ENCODE measurements at regions not wholly inside any gene's neighbourhood (a gene's known extent, or its start where the extent isn't known, plus 50 kb on each side); places are given as distances from the start of the nearest gene placed in this dataset.
A peak's percentile ranks its signal among the peaks of the same experiment; 100 is the strongest.
"Not testable (repeated sequence)": the region's sequence is repeated elsewhere in the genome, so short reads cannot be mapped to it uniquely, and the experiment has no call there.

- not testable (repeated sequence) for H3K4me1 ChIP-seq, H3K4me3 ChIP-seq, H3K36me3 ChIP-seq, ATAC-seq, H3K27ac ChIP-seq, H3K27me3 ChIP-seq, H3K9me3 ChIP-seq
- WGBS, 2 donors (ENCODE audit: low coverage in 1 of 2) = 79% methylated on average over 5 of the region's 7 CpGs; no CpG with 5 or more reads in 1 of the 2 donors
Measured at GRCh38 chr2:87516369-87516967, 231.4 kb upstream of the PLGLB2 start.

GRCh38 chr2:87517438-87517837 lies 230.4 kb upstream of the PLGLB2 start:
- not testable (repeated sequence) for H3K27ac ChIP-seq, H3K27me3 ChIP-seq, H3K4me1 ChIP-seq, H3K9me3 ChIP-seq, H3K4me3 ChIP-seq, ATAC-seq, H3K36me3 ChIP-seq
- WGBS, 2 donors (ENCODE audit: low coverage in 1 of 2) = no CpG with 5 or more reads among the region's 7 CpGs

- H3K9me3 ChIP-seq, H3K27me3 ChIP-seq, H3K36me3 ChIP-seq, H3K4me3 ChIP-seq, ATAC-seq, H3K4me1 ChIP-seq, H3K27ac ChIP-seq: not testable (repeated sequence)
- whole genome bisulfite sequencing, 2 donors (ENCODE audit: low coverage in 1 of 2) = 100% methylated on average over 1 of the region's 7 CpGs; no CpG with 5 or more reads in 1 of the 2 donors
Measured at GRCh38 chr2:87518066-87518465, 229.8 kb upstream of the PLGLB2 start.

GRCh38 chr2:87518547-87518946 lies 229.3 kb upstream of the PLGLB2 start:
- H3K27ac ChIP-seq = not testable (repeated sequence)
- 80% methylated on average over 1 of the region's 8 CpGs; no CpG with 5 or more reads in 1 of the 2 donors for WGBS, 2 donors (ENCODE audit: low coverage in 1 of 2)

GRCh38 chr2:87519158-87520011 lies 228.5 kb upstream of the PLGLB2 start:
- WGBS, 2 donors (ENCODE audit: low coverage in 1 of 2) = 78 to 83% methylated on average over 2 to 3 of the region's 8 CpGs
- H3K4me3 ChIP-seq, H3K9me3 ChIP-seq, H3K27me3 ChIP-seq, H3K36me3 ChIP-seq, H3K27ac ChIP-seq, H3K4me1 ChIP-seq: not testable (repeated sequence)
- peak; percentile 20 for ATAC-seq

More at GRCh38 chr2:87518547-87518946, 229.3 kb upstream of the PLGLB2 start:
- not testable (repeated sequence) for H3K4me3 ChIP-seq, H3K4me1 ChIP-seq, ATAC-seq, H3K9me3 ChIP-seq, H3K36me3 ChIP-seq, H3K27me3 ChIP-seq

- not testable (repeated sequence) for H3K9me3 ChIP-seq, H3K36me3 ChIP-seq, H3K27ac ChIP-seq, ATAC-seq, H3K4me3 ChIP-seq, H3K27me3 ChIP-seq, H3K4me1 ChIP-seq
- WGBS, 2 donors (ENCODE audit: low coverage in 1 of 2) = 80 to 90% methylated on average over 2 to 3 of the region's 10 CpGs
Measured at GRCh38 chr2:87521057-87521456, 226.8 kb upstream of the PLGLB2 start.

- H3K27me3 ChIP-seq, H3K4me1 ChIP-seq, ATAC-seq, H3K4me3 ChIP-seq, H3K36me3 ChIP-seq, H3K9me3 ChIP-seq, H3K27ac ChIP-seq: not testable (repeated sequence)
- WGBS, 2 donors (ENCODE audit: low coverage in 1 of 2) = 50% methylated on average over 2 of the region's 7 CpGs; no CpG with 5 or more reads in 1 of the 2 donors
Measured at GRCh38 chr2:87521489-87521888, 226.4 kb upstream of the PLGLB2 start.

- H3K4me3 ChIP-seq, H3K9me3 ChIP-seq, H3K27me3 ChIP-seq, H3K36me3 ChIP-seq, ATAC-seq, H3K27ac ChIP-seq, H3K4me1 ChIP-seq: not testable (repeated sequence)
- 80% methylated on average over 2 of the region's 5 CpGs; no CpG with 5 or more reads in 1 of the 2 donors for WGBS, 2 donors (ENCODE audit: low coverage in 1 of 2)
Measured at GRCh38 chr2:87524619-87525188, 223.2 kb upstream of the PLGLB2 start.

GRCh38 chr2:87525497-87525991 lies 222.3 kb upstream of the PLGLB2 start:
- no CpG with 5 or more reads among the region's 5 CpGs for WGBS, 2 donors (ENCODE audit: low coverage in 1 of 2)
- not testable (repeated sequence) for H3K27ac ChIP-seq, H3K27me3 ChIP-seq, H3K4me3 ChIP-seq, H3K9me3 ChIP-seq, H3K4me1 ChIP-seq, ATAC-seq, H3K36me3 ChIP-seq

- H3K9me3 ChIP-seq, H3K4me1 ChIP-seq, ATAC-seq, H3K27ac ChIP-seq, H3K36me3 ChIP-seq, H3K27me3 ChIP-seq, H3K4me3 ChIP-seq: not testable (repeated sequence)
- WGBS, 2 donors (ENCODE audit: low coverage in 1 of 2) = no CpG with 5 or more reads among the region's 5 CpGs
Measured at GRCh38 chr2:87526258-87526657, 221.6 kb upstream of the PLGLB2 start.

- 65 to 75% methylated on average over 1 to 2 of the region's 7 CpGs for WGBS, 2 donors (ENCODE audit: low coverage in 1 of 2)
- H3K9me3 ChIP-seq, H3K36me3 ChIP-seq, H3K4me1 ChIP-seq, H3K27ac ChIP-seq, H3K27me3 ChIP-seq, ATAC-seq, H3K4me3 ChIP-seq: not testable (repeated sequence)
Measured at GRCh38 chr2:87531968-87532715, 215.7 kb upstream of the PLGLB2 start.

GRCh38 chr2:87533390-87534272 lies 214.3 kb upstream of the PLGLB2 start:
- H3K36me3 ChIP-seq, H3K27me3 ChIP-seq, H3K4me3 ChIP-seq, H3K27ac ChIP-seq, H3K4me1 ChIP-seq, H3K9me3 ChIP-seq, ATAC-seq: not testable (repeated sequence)
- no CpG with 5 or more reads among the region's 9 CpGs for WGBS, 2 donors (ENCODE audit: low coverage in 1 of 2)
